Gastrocnemius medialis (tissue), 4 donors: ENCODE measurements at regions not wholly inside any gene's neighbourhood (a gene's known extent, or its start where the extent isn't known, plus 50 kb on each side); places are given as distances from the start of the nearest gene placed in this dataset.

Experiments used
- ATAC-seq, 2 donors: fragments of 150-250 bp; one replicate each; pipeline ENCODE4 v1.9.1; 2016
- DNase-seq, 2 donors: peaks; one replicate each; pipeline ENCODE4 v3.0.0-alpha.2; 2019
- H3K27ac ChIP-seq, 4 donors: fragments of 200-600 bp; sonication (generic); 1 replicate in 1 of 4; 2 replicates in 3 of 4; pipeline ENCODE4 v1.5.1; 2016 to 2018; ENCODE audit warnings: mild to moderate bottlenecking in 2 of 4, moderate library complexity in 1 of 4
- H3K27me3 ChIP-seq, 3 donors: fragments of 200-600 bp; sonication (generic) in 2 of 3; 1 replicate in 1 of 3; 2 replicates in 2 of 3; pipeline versions ENCODE4 v1.5.1 to v1.6.0; 2016 to 2019; ENCODE audit warnings: mild to moderate bottlenecking in 1 of 3, moderate library complexity in 1 of 3
- H3K36me3 ChIP-seq, 2 donors: fragments of 200-600 bp; sonication (generic) in 1 of 2; one replicate each; pipeline ENCODE4 v1.5.1; 2017 to 2018
- H3K4me1 ChIP-seq, 2 donors: fragments of 200-600 bp; sonication (generic) in 1 of 2; one replicate each; pipeline ENCODE4 v1.5.1; 2016 to 2017; ENCODE audit warnings: mild to moderate bottlenecking in 2 of 2
- H3K4me3 ChIP-seq, 4 donors: fragments of 200-600 bp; sonication (generic) in 3 of 4; 1 replicate in 1 of 4; 2 replicates in 3 of 4; pipeline ENCODE4 v1.5.1; 2016 to 2019; ENCODE audit warnings: mild to moderate bottlenecking in 2 of 4
- H3K9me3 ChIP-seq, 3 donors: fragments of 200-600 bp; sonication (generic) in 2 of 3; 1 replicate in 1 of 3; 2 replicates in 2 of 3; pipeline ENCODE4 v1.5.1; 2016 to 2019
- CTCF ChIP-seq, 5 experiments: fragments of 450-650 bp in 3 of 5; fragments of 200-600 bp in 2 of 5; sonication (generic) in 2 of 5; IDR thresholded peaks in 4 of 5; conservative IDR thresholded peaks in 1 of 5; 1 replicate in 4 of 5; 2 replicates in 1 of 5; pipeline ENCODE4 v1.5.1; 2016 to 2019; ENCODE audit warnings: antibody characterized with exemption in 5 of 5, mild to moderate bottlenecking in 3 of 5, moderate library complexity in 3 of 5
- POLR2A ChIP-seq, 2 donors: fragments of 450-650 bp; IDR thresholded peaks; one replicate each; pipeline ENCODE4 v1.6.1; 2017; ENCODE audit warnings: antibody characterized with exemption in 2 of 2, mild to moderate bottlenecking in 2 of 2, moderate library complexity in 2 of 2
- in situ Hi-C, 4 donors: fragments of 200-750 bp; cut with MboI; loops; one replicate each; pipeline versions ENCODE4 v1.15.0 to v1.8.0; 2017; ENCODE audit warnings: low sequenced_read_pairs in 4 of 4
- intact Hi-C: fragments of 100-400 bp; cut with DNase I; formaldehyde crosslinking; loops from one replicate; pipeline ENCODE4 v1.15.1; 2023; ENCODE audit warnings: low total_unique reads

GRCh38 chr5:89236900-89237299 lies 353.9 kb upstream of the MEF2C start:
- in situ Hi-C loops (no loop called here), intact Hi-C loops (no loop called here)
- Histone ChIP-seq H3K27me3 (no peaks in the 10 kb centered on the region), H3K9me3 (no peaks in the 10 kb centered on the region), H3K36me3 (no peaks in the 10 kb centered on the region), H3K4me3 (no peak overlapping the region), H3K4me1 (no peaks in the 10 kb centered on the region), H3K27ac (no peak overlapping the region)
- DNase-seq, result no peak
- ATAC-seq, result no peak
- no peak for TF ChIP-seq CTCF (IDR thresholded peaks at IDR 0.05 in 4 of 5, conservative IDR thresholded peaks at IDR 0.05 in 1 of 5)
- no peak for TF ChIP-seq POLR2A (IDR thresholded peaks at IDR 0.05)

- H3K9me3 ChIP-seq, result no peaks in the 10 kb centered on the region
- no peaks in the 10 kb centered on the region for H3K4me1 ChIP-seq
- no peaks in the 10 kb centered on the region for H3K36me3 ChIP-seq
- ATAC-seq, result no peak
- intact Hi-C loops, result no loop called here
- no peak overlapping the region for H3K4me3 ChIP-seq
- in situ Hi-C loops, result no loop called here
- TF ChIP-seq POLR2A (IDR thresholded peaks at IDR 0.05) (no peak), CTCF (IDR thresholded peaks at IDR 0.05 in 4 of 5, conservative IDR thresholded peaks at IDR 0.05 in 1 of 5) (no peak)
- no peaks in the 10 kb centered on the region for H3K27me3 ChIP-seq
- DNase-seq, result no peak
- no peak overlapping the region for H3K27ac ChIP-seq
These were observed 350.5 kb upstream of the MEF2C start for GRCh38 chr5:89233462-89233861.

- no peaks in the 10 kb centered on the region for H3K36me3 ChIP-seq
- H3K9me3 ChIP-seq, result no peaks in the 10 kb centered on the region
- in situ Hi-C loops, result no loop called here
- intact Hi-C loops, result no loop called here
- ATAC-seq (no peak), DNase-seq (no peak)
- no peaks in the 10 kb centered on the region for H3K27me3 ChIP-seq
- no peak overlapping the region for H3K4me3 ChIP-seq
- no peak overlapping the region for H3K27ac ChIP-seq
- no peak for TF ChIP-seq POLR2A (IDR thresholded peaks at IDR 0.05)
- no peak for TF ChIP-seq CTCF (IDR thresholded peaks at IDR 0.05 in 4 of 5, conservative IDR thresholded peaks at IDR 0.05 in 1 of 5)
- H3K4me1 ChIP-seq, result no peaks in the 10 kb centered on the region
These were observed 349.2 kb upstream of the MEF2C start for GRCh38 chr5:89232139-89232603.

GRCh38 chr5:89230178-89230577 lies 347.2 kb upstream of the MEF2C start:
- no peaks in the 10 kb centered on the region for H3K4me1 ChIP-seq
- no peaks in the 10 kb centered on the region for H3K36me3 ChIP-seq
- no peak for ATAC-seq
- intact Hi-C loops, result no loop called here
- in situ Hi-C loops, result no loop called here
- DNase-seq, result no peak
- no peaks in the 10 kb centered on the region for H3K9me3 ChIP-seq
- no peak overlapping the region for H3K27ac ChIP-seq
- TF ChIP-seq CTCF (IDR thresholded peaks at IDR 0.05 in 4 of 5, conservative IDR thresholded peaks at IDR 0.05 in 1 of 5) (no peak), POLR2A (IDR thresholded peaks at IDR 0.05) (no peak)
- no peaks in the 10 kb centered on the region for H3K27me3 ChIP-seq
- no peak overlapping the region for H3K4me3 ChIP-seq

GRCh38 chr5:89229331-89230070 lies 346.5 kb upstream of the MEF2C start:
- ATAC-seq (no peak), DNase-seq (no peak)
- H3K36me3 ChIP-seq, result no peaks in the 10 kb centered on the region
- no peaks in the 10 kb centered on the region for H3K27me3 ChIP-seq
- in situ Hi-C loops (no loop called here), intact Hi-C loops (no loop called here)
- no peaks in the 10 kb centered on the region for H3K9me3 ChIP-seq
- TF ChIP-seq CTCF (IDR thresholded peaks at IDR 0.05 in 4 of 5, conservative IDR thresholded peaks at IDR 0.05 in 1 of 5), result no peak
- no peak for TF ChIP-seq POLR2A (IDR thresholded peaks at IDR 0.05)
- H3K27ac ChIP-seq, result no peak overlapping the region
- no peak overlapping the region for H3K4me3 ChIP-seq
- H3K4me1 ChIP-seq, result no peaks in the 10 kb centered on the region
